HepG2 (cell line): ENCODE measurements at regions not wholly inside any gene's neighbourhood (a gene's known extent, or its start where the extent isn't known, plus 50 kb on each side); places are given as distances from the start of the nearest gene placed in this dataset.

ENCODE experiments used
- DNMT1 ChIP-seq: sonication (generic); formaldehyde crosslinking; IDR thresholded peaks from 2 replicates; pipeline ENCODE4 v1.5.1; 2020; ENCODE audit warnings: mild to moderate bottlenecking, missing genetic modification reagents
- IRF2 ChIP-seq: IDR thresholded peaks from 2 replicates; pipeline ENCODE4 v1.6.1; 2018; ENCODE audit warnings: missing genetic modification reagents, missing compliant biosample characterization
- KAT7 ChIP-seq: IDR thresholded peaks from 2 replicates; pipeline ENCODE4 v1.6.1; 2018; ENCODE audit warnings: borderline replicate concordance, missing compliant biosample characterization
- NFIC ChIP-seq: IDR thresholded peaks from 2 replicates; pipeline ENCODE4 v1.6.1; 2012; ENCODE audit warnings: mild to moderate bottlenecking, low read length, inconsistent platforms
- NKX3-1 ChIP-seq: sonication (generic); formaldehyde crosslinking; IDR thresholded peaks from 2 replicates; pipeline ENCODE4 v1.5.0; 2020; ENCODE audit warnings: missing genetic modification reagents
- RCOR2 ChIP-seq: IDR thresholded peaks from 2 replicates; pipeline ENCODE4 v1.6.1; 2016; ENCODE audit warnings: missing biosample characterization, missing genetic modification reagents
- RFXANK ChIP-seq: IDR thresholded peaks from 2 replicates; pipeline ENCODE4 v1.6.1; 2016
- SPEN ChIP-seq: sonication (generic); formaldehyde crosslinking; IDR thresholded peaks from 2 replicates; pipeline ENCODE4 v1.5.1; 2020; ENCODE audit warnings: low read depth, mild to moderate bottlenecking, missing genetic modification reagents
- TOE1 ChIP-seq: sonication (generic); formaldehyde crosslinking; IDR thresholded peaks from 2 replicates; pipeline ENCODE4 v1.4.0; 2020; ENCODE audit warnings: mild to moderate bottlenecking, missing genetic modification reagents
- ZBTB8A ChIP-seq: sonication (generic); formaldehyde crosslinking; IDR thresholded peaks from 2 replicates; pipeline ENCODE4 v1.4.0; 2020; ENCODE audit warnings: mild to moderate bottlenecking, low read depth, missing genetic modification reagents, borderline replicate concordance
- ZNF333 ChIP-seq: sonication (generic); formaldehyde crosslinking; IDR thresholded peaks from 2 replicates; pipeline ENCODE4 v1.4.0; 2020; ENCODE audit warnings: mild to moderate bottlenecking, missing genetic modification reagents, borderline replicate concordance
- ZNF343 ChIP-seq: sonication (generic); formaldehyde crosslinking; IDR thresholded peaks from 2 replicates; pipeline ENCODE4 v1.4.0; 2020; ENCODE audit warnings: mild to moderate bottlenecking, missing genetic modification reagents
- ZNF567 ChIP-seq: sonication (generic); formaldehyde crosslinking; IDR thresholded peaks from 2 replicates; pipeline ENCODE4 v1.8.1; 2023; ENCODE audit warnings: mild to moderate bottlenecking, missing genetic modification reagents, borderline replicate concordance
- ZNF605 ChIP-seq: sonication (generic); formaldehyde crosslinking; IDR thresholded peaks from 2 replicates; pipeline ENCODE4 v1.8.0; 2022; ENCODE audit warnings: mild to moderate bottlenecking, missing genetic modification reagents
- ZNF614 ChIP-seq: IDR thresholded peaks from 2 replicates; pipeline ENCODE4 v1.6.1; 2018; ENCODE audit warnings: missing biosample characterization, missing genetic modification reagents, inconsistent platforms, borderline replicate concordance
- ZNF7 ChIP-seq: IDR thresholded peaks from 2 replicates; pipeline ENCODE4 v1.6.1; 2016; ENCODE audit warnings: missing biosample characterization, missing genetic modification reagents
- ZNF790 ChIP-seq: sonication (generic); formaldehyde crosslinking; IDR thresholded peaks from 2 replicates; pipeline ENCODE4 v1.8.0; 2022; ENCODE audit warnings: missing genetic modification reagents, mild to moderate bottlenecking, borderline replicate concordance
- TF ChIP-seq, protein P1 (sequence below): sonication (generic); formaldehyde crosslinking; IDR thresholded peaks from 2 replicates; pipeline ENCODE4 v1.4.0; 2020; ENCODE audit warnings: missing genetic modification reagents
- TF ChIP-seq, protein P2 (sequence below): sonication (generic); formaldehyde crosslinking; IDR thresholded peaks from 2 replicates; pipeline ENCODE4 v1.5.0; 2020; ENCODE audit warnings: missing genetic modification reagents, mild to moderate bottlenecking, borderline replicate concordance
- TF ChIP-seq, protein P3 (sequence below): sonication (generic); formaldehyde crosslinking; IDR thresholded peaks from 2 replicates; pipeline ENCODE4 v1.4.0; 2020; ENCODE audit warnings: mild to moderate bottlenecking, missing genetic modification reagents

DNA sequence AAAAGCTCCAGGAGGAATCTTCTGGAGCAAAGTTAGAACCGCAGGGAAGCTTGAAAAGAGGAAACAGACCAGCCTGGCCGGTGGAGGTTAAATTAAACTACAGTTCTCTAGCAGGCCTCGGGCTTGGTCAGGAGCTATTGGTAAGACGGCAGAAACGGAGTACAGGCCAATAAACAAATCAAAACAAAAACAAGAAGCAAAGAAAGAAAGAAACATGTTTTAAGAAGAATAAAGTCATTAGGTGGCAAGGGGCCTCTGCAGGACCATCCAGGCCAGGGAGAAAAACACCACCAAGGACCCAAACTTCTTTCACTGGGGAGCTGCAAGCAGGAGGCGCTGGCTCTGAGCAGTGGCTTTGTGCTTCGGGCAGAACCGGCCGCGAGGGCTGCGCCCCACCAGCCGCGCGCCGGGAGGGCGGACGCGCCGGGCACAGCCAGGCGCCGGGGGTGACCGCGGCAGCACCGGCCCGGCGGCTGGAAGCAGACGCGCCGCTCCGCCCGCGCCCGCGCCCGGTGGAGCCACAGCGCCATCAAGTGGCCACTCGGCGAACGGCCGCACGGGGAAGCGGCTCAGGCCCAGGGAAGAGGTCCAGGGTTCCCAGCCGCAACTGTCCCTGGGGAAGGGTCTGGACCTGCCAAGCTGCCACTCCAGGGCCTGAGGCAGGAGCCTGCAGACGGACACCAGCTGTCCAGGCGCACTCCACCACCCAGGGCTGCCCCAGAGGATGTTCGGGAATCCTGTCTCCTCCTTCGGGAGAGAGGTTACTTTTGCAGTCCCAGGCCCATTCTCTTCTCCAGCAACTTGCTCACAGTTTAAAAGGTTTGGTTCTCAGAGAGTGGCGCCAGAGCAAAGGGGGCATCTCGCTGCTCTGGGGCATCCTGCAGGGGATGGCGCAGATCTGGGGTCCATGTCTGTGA is 419.4 kb downstream of the SOX9 start (continued):
- TF ChIP-seq ZNF790 (CRISPR knock-in tag) (no peak), ZNF567 (no peak), IRF2 (CRISPR knock-in tag) (peak; percentile 68; the same call in 1 of the 2 replicates), KAT7 (CRISPR knock-in tag) (peak; percentile 26; the same call in 1 of the 2 replicates), ZNF343 (0 out of 2 replicates have a peak, but pooled peaks have one; percentile 76), ZNF7 (CRISPR knock-in tag) (no peak), NFIC (no peak; the same call in 1 of the 2 replicates), RFXANK (CRISPR knock-in tag) (no peak), DNMT1 (peak; percentile 89; the same call in 1 of the 2 replicates), ZBTB8A (CRISPR knock-in tag) (no peak), TOE1 (CRISPR knock-in tag) (no peak), ZNF605 (CRISPR knock-in tag) (peak; percentile 65; the same call in 1 of the 2 replicates), SPEN (CRISPR knock-in tag) (peak; percentile 76), NKX3-1 (CRISPR knock-in tag) (0 out of 2 replicates have a peak, but pooled peaks have one; percentile 58), ZNF333 (no peak), RCOR2 (CRISPR knock-in tag) (no peak), ZNF614 (CRISPR knock-in tag) (peak; percentile 46; the same call in 1 of the 2 replicates)
- TF ChIP-seq, protein P1, sequence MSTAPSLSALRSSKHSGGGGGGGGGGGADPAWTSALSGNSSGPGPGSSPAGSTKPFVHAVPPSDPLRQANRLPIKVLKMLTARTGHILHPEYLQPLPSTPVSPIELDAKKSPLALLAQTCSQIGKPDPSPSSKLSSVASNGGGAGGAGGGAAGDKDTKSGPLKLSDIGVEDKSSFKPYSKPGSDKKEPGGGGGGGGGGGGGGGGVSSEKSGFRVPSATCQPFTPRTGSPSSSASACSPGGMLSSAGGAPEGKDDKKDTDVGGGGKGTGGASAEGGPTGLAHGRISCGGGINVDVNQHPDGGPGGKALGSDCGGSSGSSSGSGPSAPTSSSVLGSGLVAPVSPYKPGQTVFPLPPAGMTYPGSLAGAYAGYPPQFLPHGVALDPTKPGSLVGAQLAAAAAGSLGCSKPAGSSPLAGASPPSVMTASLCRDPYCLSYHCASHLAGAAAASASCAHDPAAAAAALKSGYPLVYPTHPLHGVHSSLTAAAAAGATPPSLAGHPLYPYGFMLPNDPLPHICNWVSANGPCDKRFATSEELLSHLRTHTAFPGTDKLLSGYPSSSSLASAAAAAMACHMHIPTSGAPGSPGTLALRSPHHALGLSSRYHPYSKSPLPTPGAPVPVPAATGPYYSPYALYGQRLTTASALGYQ = no peak
- TF ChIP-seq, protein P2, sequence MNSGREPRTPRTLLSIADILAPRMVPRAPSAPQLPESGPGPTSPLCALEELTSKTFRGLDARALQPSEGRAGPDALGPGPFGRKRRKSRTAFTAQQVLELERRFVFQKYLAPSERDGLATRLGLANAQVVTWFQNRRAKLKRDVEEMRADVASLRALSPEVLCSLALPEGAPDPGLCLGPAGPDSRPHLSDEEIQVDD = no peak
- TF ChIP-seq, protein P3, sequence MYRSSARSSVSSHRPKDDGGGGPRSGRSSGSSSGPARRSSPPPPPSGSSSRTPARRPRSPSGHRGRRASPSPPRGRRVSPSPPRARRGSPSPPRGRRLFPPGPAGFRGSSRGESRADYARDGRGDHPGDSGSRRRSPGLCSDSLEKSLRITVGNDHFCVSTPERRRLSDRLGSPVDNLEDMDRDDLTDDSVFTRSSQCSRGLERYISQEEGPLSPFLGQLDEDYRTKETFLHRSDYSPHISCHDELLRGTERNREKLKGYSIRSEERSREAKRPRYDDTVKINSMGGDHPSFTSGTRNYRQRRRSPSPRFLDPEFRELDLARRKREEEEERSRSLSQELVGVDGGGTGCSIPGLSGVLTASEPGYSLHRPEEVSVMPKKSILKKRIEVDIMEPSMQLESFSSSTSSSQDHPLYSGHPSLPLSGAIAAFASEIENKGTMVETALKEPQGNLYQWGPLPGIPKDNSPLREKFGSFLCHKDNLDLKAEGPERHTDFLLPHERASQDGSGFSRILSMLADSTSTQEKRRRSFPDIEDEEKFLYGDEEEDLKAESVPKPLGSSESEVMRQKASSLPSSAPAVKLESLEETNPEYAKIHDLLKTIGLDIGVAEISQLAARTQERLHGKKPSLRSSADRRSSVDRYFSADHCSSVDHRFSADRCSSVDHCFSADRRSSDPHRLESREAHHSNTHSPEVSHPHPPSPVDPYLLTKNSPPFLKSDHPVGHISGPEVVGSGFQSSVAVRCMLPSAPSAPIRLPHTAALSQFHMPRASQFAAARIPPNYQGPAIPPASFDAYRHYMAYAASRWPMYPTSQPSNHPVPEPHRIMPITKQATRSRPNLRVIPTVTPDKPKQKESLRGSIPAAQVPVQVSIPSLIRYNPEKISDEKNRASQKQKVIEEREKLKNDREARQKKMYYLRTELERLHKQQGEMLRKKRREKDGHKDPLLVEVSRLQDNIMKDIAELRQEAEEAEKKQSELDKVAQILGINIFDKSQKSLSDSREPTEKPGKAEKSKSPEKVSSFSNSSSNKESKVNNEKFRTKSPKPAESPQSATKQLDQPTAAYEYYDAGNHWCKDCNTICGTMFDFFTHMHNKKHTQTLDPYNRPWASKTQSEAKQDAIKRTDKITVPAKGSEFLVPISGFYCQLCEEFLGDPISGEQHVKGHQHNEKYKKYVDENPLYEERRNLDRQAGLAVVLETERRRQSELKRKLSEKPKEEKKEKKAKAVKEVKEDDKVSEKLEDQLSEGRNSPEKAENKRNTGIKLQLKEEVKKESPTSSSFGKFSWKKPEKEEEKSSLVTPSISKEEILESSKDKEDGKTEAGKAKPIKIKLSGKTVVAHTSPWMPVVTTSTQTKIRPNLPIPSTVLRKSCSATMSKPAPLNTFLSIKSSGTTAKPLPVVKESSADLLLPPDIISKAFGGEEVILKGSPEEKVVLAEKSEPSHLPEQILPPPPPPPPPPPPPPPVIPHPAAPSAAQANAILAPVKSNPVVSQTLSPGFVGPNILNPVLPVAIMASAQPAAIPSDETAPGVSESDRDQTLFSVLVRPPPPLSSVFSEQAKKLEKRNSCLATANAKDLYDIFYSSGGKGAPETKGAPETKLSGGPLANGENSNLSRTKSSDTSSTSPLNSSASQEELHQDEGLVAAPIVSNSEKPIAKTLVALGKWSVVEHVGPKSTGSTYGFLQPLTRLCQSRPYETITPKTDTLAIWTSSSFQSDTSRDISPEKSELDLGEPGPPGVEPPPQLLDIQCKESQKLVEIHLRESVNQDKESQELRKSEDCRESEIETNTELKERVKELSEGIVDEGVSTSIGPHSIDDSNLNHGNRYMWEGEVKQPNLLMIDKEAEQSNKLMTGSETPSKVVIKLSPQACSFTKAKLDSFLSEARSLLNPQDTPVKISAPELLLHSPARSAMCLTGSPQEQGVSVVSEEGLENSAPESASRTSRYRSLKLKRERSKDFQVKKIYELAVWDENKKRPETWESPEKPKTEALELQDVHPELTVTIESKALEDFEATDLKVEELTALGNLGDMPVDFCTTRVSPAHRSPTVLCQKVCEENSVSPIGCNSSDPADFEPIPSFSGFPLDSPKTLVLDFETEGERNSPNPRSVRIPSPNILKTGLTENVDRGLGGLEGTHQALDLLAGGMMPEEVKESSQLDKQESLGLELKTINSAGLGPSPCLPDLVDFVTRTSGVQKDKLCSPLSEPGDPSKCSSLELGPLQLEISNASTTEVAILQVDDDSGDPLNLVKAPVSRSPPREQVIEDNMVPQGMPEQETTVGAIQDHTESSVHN (CRISPR knock-in tag) = no peak
